Progenitor cell of endocrine pancreas (in vitro differentiated cells): ENCODE measurements at regions not wholly inside any gene's neighbourhood (a gene's known extent, or its start where the extent isn't known, plus 50 kb on each side); places are given as distances from the start of the nearest gene placed in this dataset.

ENCODE experiments used
- DNase-seq: peaks from one replicate; pipeline ENCODE4 v3.0.0; 2021; ENCODE audit warnings: low spot score; ENCODE audit not compliant: unreplicated experiment
- H3K27ac Mint-ChIP-seq: 2 replicates; pipeline ENCODE4 v1.8.0; 2021; ENCODE audit warnings: mild to moderate bottlenecking, moderate library complexity, mixed read lengths
- H3K27me3 Mint-ChIP-seq: 2 replicates; pipeline ENCODE4 v1.8.0; 2021; ENCODE audit warnings: mixed read lengths
- H3K36me3 Mint-ChIP-seq: 2 replicates; pipeline ENCODE4 v1.8.0; 2022; ENCODE audit warnings: mixed read lengths; ENCODE audit not compliant: insufficient read depth
- H3K4me1 Mint-ChIP-seq: 2 replicates; pipeline ENCODE4 v1.8.0; 2021; ENCODE audit warnings: low read depth, mixed read lengths
- H3K4me3 Mint-ChIP-seq: 2 replicates; pipeline ENCODE4 v1.8.0; 2021; ENCODE audit warnings: low read depth, mild to moderate bottlenecking, moderate library complexity, mixed read lengths
- H3K9me3 Mint-ChIP-seq: 2 replicates; pipeline ENCODE4 v1.8.0; 2021; ENCODE audit warnings: low read depth, mixed read lengths
- CTCF ChIP-seq: fragments of 200-600 bp; sonication (generic); IDR thresholded peaks from one replicate; pipeline ENCODE4 v1.5.0; 2021; ENCODE audit warnings: antibody characterized with exemption, mild to moderate bottlenecking; ENCODE audit not compliant: unreplicated experiment

DNA sequence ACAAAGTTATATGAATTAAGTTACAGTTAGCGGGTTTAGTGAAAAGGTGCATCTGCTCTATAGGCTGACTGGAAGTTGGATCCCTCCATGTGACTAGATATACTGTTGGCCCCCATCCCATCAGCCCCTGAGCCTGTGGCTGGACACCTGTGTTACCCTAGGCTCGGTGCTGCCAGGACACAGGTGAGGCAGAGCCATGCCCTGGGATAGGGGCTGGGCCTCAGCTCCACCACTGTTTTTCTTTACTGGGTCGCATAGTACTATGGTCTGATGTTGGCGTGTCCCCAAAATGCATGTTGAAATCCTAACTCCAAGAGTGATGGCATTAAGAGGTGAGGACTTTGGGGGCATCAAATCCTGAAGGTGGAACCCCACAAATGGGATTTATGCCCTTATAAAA, 638.6 kb upstream of the ID2 start:
- no peak overlapping the region for H3K27ac Mint-ChIP-seq
- H3K4me1 Mint-ChIP-seq: no peaks in the 10 kb centered on the region
- H3K4me3 Mint-ChIP-seq: no peak overlapping the region
- H3K36me3 Mint-ChIP-seq: no peaks in the 10 kb centered on the region
- TF ChIP-seq CTCF: no peak
- peaks cover 3% of the 10 kb centered on the region for H3K9me3 Mint-ChIP-seq
- H3K27me3 Mint-ChIP-seq: peaks cover 6% of the 10 kb centered on the region
- DNase-seq: no peak

- no peak for DNase-seq
- TF ChIP-seq CTCF: no peak
- H3K4me1 Mint-ChIP-seq: no peaks in the 10 kb centered on the region
- no peak overlapping the region for H3K4me3 Mint-ChIP-seq
- no peak overlapping the region for H3K27ac Mint-ChIP-seq
- peaks cover 6% of the 10 kb centered on the region for H3K27me3 Mint-ChIP-seq
- H3K9me3 Mint-ChIP-seq: peaks cover 3% of the 10 kb centered on the region
- H3K36me3 Mint-ChIP-seq: no peaks in the 10 kb centered on the region
Observed at GRCh38 chr2:8044046-8044594, 637.7 kb upstream of the ID2 start.

DNA sequence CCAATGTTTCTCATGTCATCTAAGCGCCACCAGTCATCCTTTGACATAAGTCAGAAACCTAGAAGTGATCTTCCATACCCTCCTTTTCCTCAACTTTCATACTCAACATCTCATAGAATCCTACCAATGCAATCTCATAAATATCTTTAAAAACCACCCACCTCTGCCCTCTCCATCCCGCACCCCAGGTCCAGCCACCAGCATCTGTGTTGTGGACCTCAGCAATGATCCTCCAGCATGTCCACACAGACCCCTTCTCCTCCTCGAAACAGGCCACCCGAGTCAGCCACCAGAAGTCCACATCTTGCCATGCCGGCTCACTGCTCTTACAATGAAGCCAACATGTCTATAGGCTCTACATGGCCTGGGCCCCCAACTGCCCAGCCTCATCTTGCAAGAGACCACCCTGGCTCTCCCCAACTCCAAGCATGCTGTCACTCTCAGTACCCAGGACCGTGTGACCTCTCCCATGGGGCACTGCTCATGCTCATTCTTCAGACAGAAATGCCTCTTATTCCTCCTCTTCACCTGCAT, 636.7 kb upstream of the ID2 start:
- peaks cover 3% of the 10 kb centered on the region for H3K9me3 Mint-ChIP-seq
- no peak for TF ChIP-seq CTCF
- no peak overlapping the region for H3K27ac Mint-ChIP-seq
- H3K4me1 Mint-ChIP-seq: no peaks in the 10 kb centered on the region
- peaks cover 6% of the 10 kb centered on the region for H3K27me3 Mint-ChIP-seq
- DNase-seq: no peak
- no peaks in the 10 kb centered on the region for H3K36me3 Mint-ChIP-seq
- H3K4me3 Mint-ChIP-seq: no peak overlapping the region

GRCh38 chr2:8046849-8047248, 635.0 kb upstream of the ID2 start:
- Mint-ChIP-seq H3K27me3 (peaks cover 6% of the 10 kb centered on the region), H3K36me3 (no peaks in the 10 kb centered on the region), H3K4me3 (no peak overlapping the region), H3K9me3 (peaks cover 2% of the 10 kb centered on the region), H3K4me1 (no peaks in the 10 kb centered on the region), H3K27ac (no peak overlapping the region)
- no peak for TF ChIP-seq CTCF
- DNase-seq: no peak

DNA sequence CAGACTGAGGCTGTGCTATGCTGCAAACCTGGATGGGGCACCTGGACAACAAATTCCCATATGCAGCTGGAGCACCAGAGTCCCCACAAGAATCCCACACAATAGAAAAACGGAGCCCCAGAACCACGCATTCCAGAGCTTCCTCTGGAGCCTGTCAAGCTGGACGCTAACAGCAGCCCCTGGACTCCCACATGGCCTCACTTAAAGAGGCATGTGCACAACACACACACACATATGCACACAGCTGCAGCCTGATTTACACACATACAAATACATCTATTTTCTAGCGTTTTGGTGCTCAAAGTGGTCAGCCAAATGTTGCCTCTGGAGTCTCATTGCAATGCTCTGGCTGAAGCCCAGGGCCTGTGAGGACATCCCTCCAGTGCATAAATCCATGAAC, 632.7 kb upstream of the ID2 start:
- TF ChIP-seq CTCF: no peak
- no peak overlapping the region for H3K4me3 Mint-ChIP-seq
- peaks cover 6% of the 10 kb centered on the region for H3K27me3 Mint-ChIP-seq
- no peaks in the 10 kb centered on the region for H3K9me3 Mint-ChIP-seq
- H3K36me3 Mint-ChIP-seq: no peaks in the 10 kb centered on the region
- H3K4me1 Mint-ChIP-seq: no peaks in the 10 kb centered on the region
- H3K27ac Mint-ChIP-seq: no peak overlapping the region
- DNase-seq: no peak
